Germinal center (tissue), 1 donor: ENCODE measurements at regions not wholly inside any gene's neighbourhood (a gene's known extent, or its start where the extent isn't known, plus 50 kb on each side); places are given as distances from the start of the nearest gene placed in this dataset.

Experiments used
- DNase-seq: peaks from one replicate; pipeline ENCODE4 v3.0.0; 2012; ENCODE audit warnings: mixed read lengths, low spot score

- DNase-seq = no peak
Measured at GRCh38 chr9:81532251-81532650, 157.1 kb downstream of the TLE1 start.

- no peak for DNase-seq
Measured at GRCh38 chr9:81531511-81531910, 157.8 kb downstream of the TLE1 start.

- DNase-seq = no peak
Measured at GRCh38 chr9:81530846-81531245, 158.5 kb downstream of the TLE1 start.

GRCh38 chr9:81530310-81530810 lies 159.0 kb downstream of the TLE1 start:
- DNase-seq = peak; percentile 14

- DNase-seq = no peak
Measured at GRCh38 chr9:81529556-81530193, 159.7 kb downstream of the TLE1 start.

GRCh38 chr9:81526587-81526986 lies 162.8 kb downstream of the TLE1 start:
- no peak for DNase-seq

GRCh38 chr9:81522716-81523551 lies 166.4 kb downstream of the TLE1 start:
- peak; percentile 32 for DNase-seq

- DNase-seq = no peak
Measured at GRCh38 chr9:81521892-81522291, 167.5 kb downstream of the TLE1 start.

GRCh38 chr9:81519816-81520495 lies 169.4 kb downstream of the TLE1 start:
- no peak for DNase-seq

GRCh38 chr9:81517954-81518353 lies 171.4 kb downstream of the TLE1 start:
- DNase-seq = no peak

GRCh38 chr9:81513059-81513458 lies 176.3 kb downstream of the TLE1 start:
- DNase-seq = no peak

- DNase-seq = no peak
Measured at GRCh38 chr9:81512641-81513040, 176.7 kb downstream of the TLE1 start.

- no peak for DNase-seq
Measured at GRCh38 chr9:81508476-81508875, 180.9 kb downstream of the TLE1 start.

- DNase-seq = no peak
Measured at GRCh38 chr9:81506941-81507864, 182.1 kb downstream of the TLE1 start.

- no peak for DNase-seq
Measured at GRCh38 chr9:81499594-81499993, 189.8 kb downstream of the TLE1 start.

GRCh38 chr9:81499021-81499454 lies 190.3 kb downstream of the TLE1 start:
- DNase-seq = no peak

GRCh38 chr9:81498576-81498975 lies 190.8 kb downstream of the TLE1 start:
- no peak for DNase-seq

GRCh38 chr9:81497091-81497490 lies 192.3 kb downstream of the TLE1 start:
- DNase-seq = no peak

GRCh38 chr9:81492710-81493447 lies 196.5 kb downstream of the TLE1 start:
- DNase-seq = no peak

- no peak for DNase-seq
Measured at GRCh38 chr9:81490605-81491331, 198.6 kb downstream of the TLE1 start.
